Mucosa of stomach (tissue), 1 donor: ENCODE measurements at regions not wholly inside any gene's neighbourhood (a gene's known extent, or its start where the extent isn't known, plus 50 kb on each side); places are given as distances from the start of the nearest gene placed in this dataset.

ENCODE experiments used
- H3K27me3 ChIP-seq: one replicate; pipeline ENCODE4 v1.7.0; 2013; ENCODE audit warnings: mild to moderate bottlenecking, low read length; ENCODE audit not compliant: control insufficient read depth, insufficient read depth
- H3K36me3 ChIP-seq: one replicate; pipeline ENCODE4 v1.7.0; 2013; ENCODE audit warnings: low read length; ENCODE audit not compliant: control insufficient read depth, insufficient read depth
- H3K4me1 ChIP-seq: one replicate; pipeline ENCODE4 v1.7.0; 2013; ENCODE audit warnings: mild to moderate bottlenecking, low read length; ENCODE audit not compliant: control insufficient read depth, insufficient read depth
- H3K4me3 ChIP-seq: one replicate; pipeline ENCODE4 v1.7.0; 2013; ENCODE audit warnings: low read length
- H3K9ac ChIP-seq: one replicate; pipeline ENCODE4 v1.7.0; 2013; ENCODE audit warnings: mild to moderate bottlenecking, low read length, moderate library complexity
- H3K9me3 ChIP-seq: one replicate; pipeline ENCODE4 v1.7.0; 2013; ENCODE audit warnings: mild to moderate bottlenecking, low read length, moderate library complexity; ENCODE audit not compliant: control insufficient read depth
- donor health status: Pancreatic carcinoma.

- Histone ChIP-seq H3K36me3 (no peaks in the 10 kb centered on the region), H3K4me1 (no peaks in the 10 kb centered on the region), H3K9me3 (no peaks in the 10 kb centered on the region), H3K27me3 (no peaks in the 10 kb centered on the region), H3K4me3 (no peak overlapping the region), H3K9ac (no peak overlapping the region)
These were observed 593.2 kb downstream of the ZNF674 start for GRCh38 chrX:45952030-45952429.

- no peaks in the 10 kb centered on the region for H3K36me3 ChIP-seq
- H3K9ac ChIP-seq: no peak overlapping the region
- H3K9me3 ChIP-seq: no peaks in the 10 kb centered on the region
- no peak overlapping the region for H3K4me3 ChIP-seq
- H3K4me1 ChIP-seq: no peaks in the 10 kb centered on the region
- H3K27me3 ChIP-seq: no peaks in the 10 kb centered on the region
These were observed 609.8 kb downstream of the ZNF674 start for GRCh38 chrX:45935408-45935807.

DNA sequence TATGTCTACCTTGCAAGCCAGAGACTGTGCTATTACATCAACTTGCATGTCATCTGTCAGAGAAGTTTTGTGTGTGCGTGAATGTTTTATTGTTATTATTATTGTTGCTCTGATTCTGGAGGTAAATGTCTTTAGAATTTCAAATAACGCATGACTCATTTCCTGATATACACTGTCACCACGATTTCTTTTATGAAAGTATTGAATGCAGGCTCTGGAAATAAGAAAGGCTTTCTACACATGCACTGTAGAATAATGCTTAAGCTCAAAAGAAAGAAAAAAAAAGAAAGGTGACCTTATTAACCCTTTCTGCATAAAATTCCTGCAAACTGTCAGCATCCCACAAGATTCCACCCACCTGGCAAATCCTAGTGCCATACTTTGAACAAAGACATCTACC is 632.9 kb downstream of the ZNF674 start:
- Histone ChIP-seq H3K4me3 (no peak overlapping the region), H3K9me3 (no peaks in the 10 kb centered on the region), H3K36me3 (no peaks in the 10 kb centered on the region), H3K9ac (no peak overlapping the region), H3K4me1 (no peaks in the 10 kb centered on the region), H3K27me3 (no peaks in the 10 kb centered on the region)

DNA sequence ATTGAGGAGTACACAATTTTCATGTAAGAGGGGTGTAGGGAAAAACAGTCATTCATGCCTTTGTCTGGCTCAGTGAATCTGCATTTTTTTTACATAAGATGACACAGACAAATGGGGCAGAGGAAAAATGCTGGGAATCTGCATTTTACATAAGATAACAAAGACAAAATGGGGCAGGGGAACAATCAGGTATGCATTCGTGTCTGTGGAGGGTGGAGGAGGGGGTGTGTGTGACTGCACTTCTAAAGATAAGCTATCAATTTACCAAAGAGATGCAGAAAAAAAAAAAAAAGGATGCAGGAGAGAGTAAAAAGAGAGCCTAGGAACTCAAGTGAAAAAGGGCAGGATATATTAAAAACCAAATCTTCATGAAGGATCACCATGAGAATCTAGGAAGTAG is 637.4 kb downstream of the ZNF674 start:
- no peaks in the 10 kb centered on the region for H3K4me1 ChIP-seq
- no peaks in the 10 kb centered on the region for H3K27me3 ChIP-seq
- H3K9ac ChIP-seq: no peak overlapping the region
- no peak overlapping the region for H3K4me3 ChIP-seq
- no peaks in the 10 kb centered on the region for H3K9me3 ChIP-seq
- H3K36me3 ChIP-seq: no peaks in the 10 kb centered on the region

GRCh38 chrX:45903781-45904201 is 641.4 kb downstream of the ZNF674 start:
- Histone ChIP-seq H3K9me3 (no peaks in the 10 kb centered on the region), H3K27me3 (no peaks in the 10 kb centered on the region), H3K4me3 (no peak overlapping the region), H3K36me3 (no peaks in the 10 kb centered on the region), H3K4me1 (no peaks in the 10 kb centered on the region), H3K9ac (no peak overlapping the region)

GRCh38 chrX:45900766-45901615 is 644.2 kb downstream of the ZNF674 start:
- Histone ChIP-seq H3K4me1 (no peaks in the 10 kb centered on the region), H3K9me3 (no peaks in the 10 kb centered on the region), H3K36me3 (no peaks in the 10 kb centered on the region), H3K27me3 (no peaks in the 10 kb centered on the region), H3K9ac (no peak overlapping the region), H3K4me3 (no peak overlapping the region)

GRCh38 chrX:45894864-45895645 is 650.2 kb downstream of the ZNF674 start:
- H3K4me3 ChIP-seq: no peak overlapping the region
- no peaks in the 10 kb centered on the region for H3K9me3 ChIP-seq
- no peak overlapping the region for H3K9ac ChIP-seq
- no peaks in the 10 kb centered on the region for H3K36me3 ChIP-seq
- no peaks in the 10 kb centered on the region for H3K27me3 ChIP-seq
- H3K4me1 ChIP-seq: no peaks in the 10 kb centered on the region

DNA sequence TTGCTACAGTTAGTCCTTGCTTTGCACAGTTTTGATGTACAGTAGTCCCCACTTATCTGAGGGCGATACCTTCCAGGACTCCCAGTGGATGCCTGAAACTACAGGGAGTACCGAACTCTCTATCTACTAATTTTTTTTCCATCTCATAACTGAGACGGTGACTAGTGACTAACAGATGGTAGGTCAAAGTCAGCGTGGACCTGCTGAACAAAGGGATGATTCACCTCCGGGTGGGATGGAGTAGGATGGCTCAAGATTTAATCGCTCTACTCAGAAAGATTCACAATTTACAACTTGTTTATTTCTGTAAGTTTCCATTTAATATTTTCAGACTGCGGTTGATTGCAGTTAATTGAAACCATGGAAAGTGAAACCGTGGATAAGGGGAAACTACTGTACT is 655.8 kb downstream of the ZNF674 start:
- Histone ChIP-seq H3K36me3 (no peaks in the 10 kb centered on the region), H3K4me3 (no peak overlapping the region), H3K4me1 (no peaks in the 10 kb centered on the region), H3K27me3 (no peaks in the 10 kb centered on the region), H3K9ac (no peak overlapping the region), H3K9me3 (no peaks in the 10 kb centered on the region)

GRCh38 chrX:45888518-45888917 is 656.7 kb downstream of the ZNF674 start:
- Histone ChIP-seq H3K4me3 (no peak overlapping the region), H3K36me3 (no peaks in the 10 kb centered on the region), H3K9me3 (no peaks in the 10 kb centered on the region), H3K4me1 (no peaks in the 10 kb centered on the region), H3K27me3 (no peaks in the 10 kb centered on the region), H3K9ac (no peak overlapping the region)

- H3K4me3 ChIP-seq: no peak overlapping the region
- H3K27me3 ChIP-seq: no peaks in the 10 kb centered on the region
- no peak overlapping the region for H3K9ac ChIP-seq
- H3K4me1 ChIP-seq: no peaks in the 10 kb centered on the region
- no peaks in the 10 kb centered on the region for H3K36me3 ChIP-seq
- no peaks in the 10 kb centered on the region for H3K9me3 ChIP-seq
These were observed 659.3 kb downstream of the ZNF674 start for GRCh38 chrX:45885931-45886330.

DNA sequence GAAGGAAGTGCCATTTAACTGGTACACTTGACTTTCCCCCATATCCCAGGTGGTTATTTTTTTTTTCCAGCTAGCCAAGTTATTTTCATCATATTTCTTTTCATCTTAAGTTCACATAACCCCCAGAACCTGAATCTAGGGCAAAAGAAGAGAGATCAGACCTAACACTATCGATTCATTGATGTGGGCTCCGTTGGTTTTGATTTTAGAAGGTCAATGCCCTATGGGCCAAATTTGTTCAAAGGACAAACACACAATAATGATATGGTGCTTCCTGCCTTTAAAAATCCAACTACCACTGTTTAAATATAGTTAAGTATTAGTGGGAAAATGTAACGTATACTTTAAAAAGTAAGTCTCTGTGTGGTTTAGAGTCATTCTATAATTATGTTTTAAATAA is 665.7 kb downstream of the ZNF674 start:
- Histone ChIP-seq H3K9ac (no peak overlapping the region), H3K36me3 (no peaks in the 10 kb centered on the region), H3K4me1 (no peaks in the 10 kb centered on the region), H3K9me3 (no peaks in the 10 kb centered on the region), H3K27me3 (no peaks in the 10 kb centered on the region), H3K4me3 (no peak overlapping the region)

DNA sequence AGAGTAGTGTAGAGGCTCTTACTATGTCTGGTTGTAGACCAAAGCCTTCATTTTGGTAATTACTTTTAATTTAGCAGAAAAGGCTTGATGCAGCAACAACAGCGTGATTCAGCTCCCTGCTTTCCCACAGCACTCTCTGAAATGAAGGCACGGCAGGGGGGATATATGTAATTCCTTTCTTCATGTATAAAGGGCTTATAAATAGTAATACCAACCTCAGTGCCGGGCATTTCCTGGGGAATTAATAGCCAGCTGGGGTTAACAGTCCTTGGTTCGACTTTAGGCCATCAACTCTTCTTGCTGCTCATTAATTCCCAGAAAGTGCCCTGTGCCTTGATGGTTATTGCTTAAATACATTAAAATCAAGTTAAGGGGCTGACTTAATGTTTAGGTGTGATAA is 669.0 kb downstream of the ZNF674 start:
- no peak overlapping the region for H3K9ac ChIP-seq
- H3K36me3 ChIP-seq: no peaks in the 10 kb centered on the region
- no peaks in the 10 kb centered on the region for H3K4me1 ChIP-seq
- H3K27me3 ChIP-seq: no peaks in the 10 kb centered on the region
- no peak overlapping the region for H3K4me3 ChIP-seq
- H3K9me3 ChIP-seq: no peaks in the 10 kb centered on the region
